Kidney epithelial cell (primary cell): ENCODE measurements at regions not wholly inside any gene's neighbourhood (a gene's known extent, or its start where the extent isn't known, plus 50 kb on each side); places are given as distances from the start of the nearest gene placed in this dataset.
"Not testable (repeated sequence)": the region's sequence is repeated elsewhere in the genome, so short reads cannot be mapped to it uniquely, and the experiment has no call there.

Experiments
- DNase-seq: peaks from one replicate; pipeline ENCODE4 v3.0.0-alpha.2; 2010; ENCODE audit warnings: low read depth
- H3K27me3 ChIP-seq: 2 replicates; pipeline ENCODE4 v1.6.0; 2011; ENCODE audit warnings: low read length; ENCODE audit not compliant: control insufficient read depth, insufficient read depth
- H3K36me3 ChIP-seq: 2 replicates; pipeline ENCODE4 v1.5.1; 2011; ENCODE audit warnings: low read length; ENCODE audit not compliant: control insufficient read depth, insufficient read depth
- H3K4me3 ChIP-seq: 2 replicates; pipeline ENCODE4 v1.5.1; 2011; ENCODE audit warnings: low read depth, mild to moderate bottlenecking, control low read depth, low read length
- CTCF ChIP-seq: IDR thresholded peaks from 2 replicates; pipeline ENCODE4 v1.5.1; 2011; ENCODE audit warnings: mild to moderate bottlenecking, moderate library complexity, low read length, control low read depth, inconsistent platforms; ENCODE audit not compliant: insufficient read depth, poor library complexity, severe bottlenecking

- peaks cover 34% of the 10 kb centered on the region for H3K27me3 ChIP-seq
- no peak overlapping the region for H3K4me3 ChIP-seq
- no peak for DNase-seq
- H3K36me3 ChIP-seq = no peaks in the 10 kb centered on the region
- TF ChIP-seq CTCF = no peak
Measured at GRCh38 chr6:167669870-167670802, 156.6 kb upstream of the AFDN start.

GRCh38 chr6:167670938-167671338, 155.8 kb upstream of the AFDN start:
- TF ChIP-seq CTCF = no peak
- Histone ChIP-seq H3K4me3 (no peak overlapping the region), H3K27me3 (peaks cover 31% of the 10 kb centered on the region), H3K36me3 (no peaks in the 10 kb centered on the region)
- no peak for DNase-seq

GRCh38 chr6:167671379-167671976, 155.2 kb upstream of the AFDN start:
- H3K27me3 ChIP-seq = peaks cover 31% of the 10 kb centered on the region
- not testable (repeated sequence) for H3K36me3 ChIP-seq, H3K4me3 ChIP-seq, DNase-seq

- Histone ChIP-seq H3K36me3 (no peaks in the 10 kb centered on the region), H3K4me3 (no peak overlapping the region), H3K27me3 (peaks cover 33% of the 10 kb centered on the region)
- DNase-seq = no peak
- no peak for TF ChIP-seq CTCF
Measured at GRCh38 chr6:167671977-167672687, 154.6 kb upstream of the AFDN start.

GRCh38 chr6:167672738-167673137, 154.0 kb upstream of the AFDN start:
- DNase-seq = no peak
- Histone ChIP-seq H3K4me3 (no peak overlapping the region), H3K27me3 (peaks cover 35% of the 10 kb centered on the region), H3K36me3 (no peaks in the 10 kb centered on the region)
- no peak for TF ChIP-seq CTCF

GRCh38 chr6:167673946-167674345, 152.8 kb upstream of the AFDN start:
- no peak for DNase-seq
- Histone ChIP-seq H3K36me3 (no peaks in the 10 kb centered on the region), H3K4me3 (no peak overlapping the region), H3K27me3 (peaks cover 39% of the 10 kb centered on the region)
- TF ChIP-seq CTCF = no peak
